Fibroblast of skin of abdomen (primary cell): ENCODE measurements at regions not wholly inside any gene's neighbourhood (a gene's known extent, or its start where the extent isn't known, plus 50 kb on each side); places are given as distances from the start of the nearest gene placed in this dataset.
A peak's percentile ranks its signal among the peaks of the same experiment; 100 is the strongest.
"Not testable (repeated sequence)": the region's sequence is repeated elsewhere in the genome, so short reads cannot be mapped to it uniquely, and the experiment has no call there.

Experiments used
- DNase-seq: peaks from one replicate; pipeline ENCODE4 v3.0.0-alpha.2; 2013

DNA sequence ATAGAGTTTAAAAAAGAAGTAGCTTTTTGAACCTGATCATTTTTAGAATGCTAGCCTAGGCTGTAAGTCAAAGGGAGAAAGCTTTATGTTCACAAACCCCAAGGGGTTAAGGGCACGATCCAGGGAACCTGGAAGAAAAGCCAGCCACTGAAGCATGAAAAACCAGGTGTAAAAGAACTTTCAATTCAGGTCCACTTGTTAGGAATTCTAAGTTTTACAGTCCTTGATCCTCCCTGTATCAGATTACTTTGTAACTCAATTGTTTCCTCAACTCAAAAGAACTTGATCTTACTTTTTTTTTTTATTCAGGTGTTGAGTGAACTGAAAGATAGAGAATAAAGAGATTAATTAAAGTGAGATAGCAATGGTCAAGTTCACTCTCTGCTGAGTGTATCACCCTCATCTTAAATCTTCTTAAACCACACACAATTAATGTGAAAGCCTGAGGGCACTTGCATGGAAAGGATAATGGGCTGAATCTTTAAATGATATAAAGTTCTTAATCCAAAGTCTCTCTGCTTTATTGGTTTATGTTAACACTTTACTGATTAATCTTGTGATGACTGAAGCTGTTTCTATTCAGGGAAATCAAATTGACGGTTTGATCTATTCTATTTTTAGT is 672.2 kb upstream of the LRRN3 start:
- DNase-seq, result no peak

GRCh38 chr7:110420788-110421187 is 670.1 kb upstream of the LRRN3 start:
- DNase-seq, result no peak

DNA sequence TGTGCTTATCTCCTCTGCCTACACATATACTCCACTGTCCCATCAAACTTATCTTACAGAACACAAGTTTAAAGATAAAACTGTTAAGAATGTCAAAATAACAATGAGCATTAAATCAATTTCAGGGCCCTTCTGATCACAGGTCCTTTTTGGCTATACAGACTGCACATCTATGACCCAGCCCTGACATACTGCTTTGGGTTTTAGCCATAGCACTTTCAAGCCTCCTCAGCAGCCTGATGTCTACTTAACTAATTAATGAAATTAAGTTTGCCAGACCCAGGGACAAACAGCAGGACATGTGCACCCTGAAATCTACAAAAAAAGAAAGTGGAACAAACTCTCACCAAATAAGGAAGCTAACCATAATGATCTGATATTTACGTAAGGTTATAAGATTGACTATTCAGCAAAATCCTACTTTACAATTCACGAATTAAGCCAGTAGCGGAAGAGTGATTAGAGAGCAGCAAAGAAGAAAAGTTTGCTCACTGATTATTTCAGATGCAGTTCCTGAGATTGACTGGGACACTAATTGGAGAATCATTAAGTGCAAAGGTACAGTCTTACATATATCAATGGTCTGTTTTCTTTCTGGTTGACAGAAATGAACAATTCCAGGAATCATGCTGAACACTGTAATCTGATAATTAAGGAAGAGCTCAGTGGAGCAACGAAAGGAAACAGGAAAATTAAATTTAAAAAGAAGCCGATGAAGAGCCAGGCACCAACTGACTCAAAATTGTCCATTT is 669.3 kb upstream of the LRRN3 start:
- DNase-seq, result no peak

DNA sequence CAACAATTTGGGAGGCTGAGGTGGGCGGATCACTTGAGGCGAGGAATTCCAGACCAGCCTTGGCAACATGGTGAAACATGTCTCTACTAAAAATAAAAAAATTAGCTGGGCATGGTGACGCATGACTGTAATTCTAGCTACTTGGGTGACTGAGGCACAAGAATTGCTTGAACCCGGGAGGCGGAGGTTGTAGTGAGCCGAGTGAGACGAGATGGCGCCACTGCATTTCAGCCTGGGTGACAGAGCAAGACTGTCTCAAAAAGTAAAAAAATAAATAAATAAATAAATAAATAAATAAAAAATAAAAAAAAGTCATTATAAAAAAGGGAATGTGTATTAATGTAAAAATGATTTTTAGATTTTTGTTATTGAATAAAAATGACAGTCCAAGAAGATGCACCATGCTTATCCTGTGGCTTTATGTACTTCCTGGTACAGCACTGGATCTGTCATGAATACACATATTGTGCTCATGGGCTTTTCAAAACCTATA is 658.8 kb upstream of the LRRN3 start:
- DNase-seq, result no peak

- DNase-seq, result not testable (repeated sequence)
Observed at GRCh38 chr7:110438926-110439325, 652.0 kb upstream of the LRRN3 start.

- peak; percentile 2 for DNase-seq
Observed at GRCh38 chr7:110442381-110442837, 648.5 kb upstream of the LRRN3 start.

- DNase-seq, result no peak
Observed at GRCh38 chr7:110446658-110447057, 644.3 kb upstream of the LRRN3 start.

- no peak for DNase-seq
Observed at GRCh38 chr7:110448918-110449317, 642.0 kb upstream of the LRRN3 start.

DNA sequence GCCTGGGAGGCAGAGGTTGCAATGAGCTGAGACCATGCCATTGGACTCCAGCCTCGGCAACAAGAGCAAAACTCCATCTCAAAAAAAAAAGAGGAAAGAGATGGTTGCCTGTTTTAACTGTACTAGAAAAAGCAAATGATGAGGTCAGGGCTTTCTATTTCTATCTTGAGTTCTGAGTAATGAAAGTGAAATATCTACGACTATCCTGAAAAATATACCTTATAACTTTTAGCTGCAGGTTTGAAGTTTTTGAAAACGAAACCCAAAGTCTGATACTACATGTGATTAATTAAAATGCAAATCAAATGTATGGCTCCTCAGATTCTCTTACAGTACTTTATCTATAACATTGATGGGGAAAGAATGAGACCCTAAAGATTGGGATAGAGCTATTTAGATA is 636.2 kb upstream of the LRRN3 start:
- no peak for DNase-seq

DNA sequence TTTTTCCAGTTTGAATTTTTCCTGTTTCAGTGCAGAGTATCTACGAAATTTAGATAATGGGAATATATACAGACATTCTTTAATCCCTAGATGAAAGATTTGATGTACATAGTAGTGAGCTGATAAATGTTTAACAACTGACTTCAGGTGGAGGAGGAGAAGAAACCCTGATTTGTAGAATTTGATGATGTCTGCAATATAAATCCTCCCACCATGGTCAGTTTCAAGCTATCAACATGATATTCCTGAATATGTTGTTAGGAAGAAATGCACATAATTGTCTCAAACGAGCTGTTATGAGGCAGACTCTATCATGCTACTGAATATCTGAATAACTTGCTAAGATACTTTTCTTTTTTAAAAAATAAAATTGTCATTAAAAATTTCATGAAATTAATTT is 629.3 kb upstream of the LRRN3 start:
- no peak for DNase-seq

DNA sequence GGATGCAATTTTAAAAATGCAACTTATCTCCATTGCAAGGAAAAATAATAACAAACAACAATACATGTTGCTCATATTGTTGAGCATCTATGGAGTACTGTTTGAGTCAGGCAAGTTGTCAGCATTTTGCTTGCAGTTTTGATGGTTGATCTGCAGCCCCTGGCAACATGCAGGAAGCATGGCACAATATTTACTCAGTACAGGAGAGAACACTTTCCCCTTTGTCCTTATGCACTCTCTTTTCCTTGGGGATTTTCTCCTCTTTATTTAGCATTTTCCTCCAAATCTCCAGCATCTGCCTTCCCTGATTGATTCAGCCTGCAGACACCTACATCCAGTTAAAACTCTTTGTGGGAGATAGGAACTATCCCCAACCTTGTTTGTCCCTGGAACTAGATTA is 620.5 kb upstream of the LRRN3 start:
- no peak for DNase-seq

GRCh38 chr7:110472419-110472818 is 618.5 kb upstream of the LRRN3 start:
- not testable (repeated sequence) for DNase-seq

- DNase-seq, result no peak
Observed at GRCh38 chr7:110480964-110481363, 610.0 kb upstream of the LRRN3 start.

GRCh38 chr7:110483553-110483952 is 607.4 kb upstream of the LRRN3 start:
- no peak for DNase-seq

DNA sequence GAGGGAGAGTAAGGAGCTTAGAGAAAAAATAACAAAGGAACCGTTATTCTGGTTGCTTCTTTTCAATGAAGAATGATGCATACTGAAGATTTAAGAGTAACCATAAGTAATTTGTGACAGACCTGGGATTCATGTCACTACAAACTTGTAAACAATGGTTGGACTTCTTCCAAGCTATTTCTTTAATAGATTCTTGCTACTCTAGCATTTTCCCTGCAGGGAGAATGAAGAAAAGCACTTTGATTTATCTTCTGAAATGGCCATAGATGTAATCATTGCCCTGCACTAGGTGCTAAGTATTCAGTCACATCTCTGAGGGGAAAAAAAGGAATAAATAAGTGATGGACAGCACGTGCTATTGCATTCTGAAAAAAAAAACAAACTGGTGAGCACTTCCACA is 606.6 kb upstream of the LRRN3 start:
- no peak for DNase-seq

DNA sequence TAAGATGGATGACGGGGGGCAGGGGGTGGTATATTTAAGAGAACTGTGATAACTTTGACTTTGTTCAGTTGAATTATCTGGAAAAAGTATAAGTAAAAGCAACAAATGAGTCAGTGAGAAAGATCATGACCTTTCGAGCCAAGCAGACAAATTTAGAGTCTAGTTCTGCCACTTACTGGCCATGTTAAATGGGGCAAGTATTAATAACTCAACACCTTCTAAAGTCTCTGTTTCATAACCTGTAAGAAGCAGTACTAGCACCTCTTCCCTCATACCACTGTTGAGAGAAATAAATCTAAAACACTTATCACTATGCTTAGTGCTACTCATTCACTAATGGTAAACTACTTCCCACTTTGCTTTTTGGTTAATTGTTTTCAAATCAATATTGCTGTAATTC is 604.4 kb upstream of the LRRN3 start:
- DNase-seq, result no peak

- peak; percentile 30 for DNase-seq
Observed at GRCh38 chr7:110502888-110503465, 588.0 kb upstream of the LRRN3 start.

GRCh38 chr7:110507369-110507768 is 583.6 kb upstream of the LRRN3 start:
- DNase-seq, result no peak

- DNase-seq, result no peak
Observed at GRCh38 chr7:110507832-110508231, 583.1 kb upstream of the LRRN3 start.

DNA sequence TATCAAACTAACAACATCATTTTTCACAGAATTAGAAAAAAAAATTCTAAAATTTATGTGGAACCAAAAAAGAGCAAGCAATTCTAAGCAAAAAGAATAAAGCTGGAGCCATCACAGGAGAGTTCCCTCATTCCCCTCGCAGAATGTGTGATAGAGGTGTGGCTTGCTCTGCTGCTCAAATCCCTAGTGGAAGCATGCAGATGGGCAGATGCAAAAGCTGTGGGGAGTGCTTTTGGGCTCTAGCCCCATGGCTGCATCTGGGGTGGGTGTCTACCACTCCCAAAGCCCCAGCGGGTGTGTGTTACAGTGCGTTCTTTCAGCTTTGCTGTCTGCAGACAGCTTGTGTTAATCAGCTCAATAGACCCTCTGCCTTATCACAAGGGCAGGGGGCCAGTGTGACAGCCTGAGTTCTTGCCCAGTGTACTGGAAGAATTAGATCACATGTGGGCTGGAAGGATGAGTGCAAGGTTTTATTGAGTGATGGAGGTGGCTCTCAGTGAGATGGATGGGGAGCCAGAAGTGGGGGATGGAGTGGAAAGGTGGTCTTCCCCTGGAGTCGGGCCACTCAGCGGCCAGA is 575.9 kb upstream of the LRRN3 start:
- not testable (repeated sequence) for DNase-seq

- no peak for DNase-seq
Observed at GRCh38 chr7:110519851-110520250, 571.1 kb upstream of the LRRN3 start.

DNA sequence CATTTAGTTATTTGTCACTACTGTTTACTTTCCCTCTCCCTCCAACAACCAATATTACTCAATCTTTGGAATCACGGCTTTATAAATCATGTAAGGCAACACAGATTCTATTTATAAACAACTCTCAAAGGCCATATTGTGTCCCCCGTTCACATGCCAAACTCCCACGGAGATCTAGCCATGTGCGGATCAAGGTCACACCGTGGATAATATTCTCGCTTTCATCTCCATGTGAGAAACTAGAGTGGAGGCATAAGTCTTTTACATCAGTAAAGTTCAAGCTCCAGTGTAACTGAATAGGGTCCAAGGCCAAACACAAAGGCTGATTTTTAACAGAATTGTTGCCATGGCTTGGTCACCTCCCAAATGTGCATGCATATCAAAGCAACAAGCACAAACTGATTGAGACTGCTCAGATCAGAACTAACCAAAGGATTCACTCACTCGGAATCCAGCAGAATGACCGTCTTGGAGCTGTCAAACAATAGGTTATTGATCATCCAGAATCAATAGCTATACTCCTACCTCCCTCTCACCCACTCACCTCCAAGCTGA is 569.5 kb upstream of the LRRN3 start:
- no peak for DNase-seq
